CD4-positive, CD25-positive, alpha-beta regulatory T cell (primary cell): ENCODE measurements at regions not wholly inside any gene's neighbourhood (a gene's known extent, or its start where the extent isn't known, plus 50 kb on each side); places are given as distances from the start of the nearest gene placed in this dataset.

Experiments used
- ATAC-seq, 2 donors: fragments of 150-1000 bp; cut with Tn5 transposase; one replicate each; pipeline ENCODE4 v1.10.0; 2021; ENCODE audit warnings: low read depth in 2 of 2, moderate number of reproducible peaks in 2 of 2, moderate library complexity in 1 of 2
- DNase-seq, 3 donors: peaks; one replicate each; pipeline versions ENCODE4 v3.0.0 to v3.0.0-alpha.2; 2012 to 2022; ENCODE audit warnings: mixed read lengths in 1 of 3
- H3K27ac ChIP-seq: one replicate; pipeline ENCODE4 v1.7.0; 2013; ENCODE audit warnings: mild to moderate bottlenecking, low read length; ENCODE audit not compliant: insufficient read depth, poor library complexity, severe bottlenecking
- H3K27me3 ChIP-seq: one replicate; pipeline ENCODE4 v1.7.0; 2013; ENCODE audit warnings: low read length; ENCODE audit not compliant: control insufficient read depth, insufficient read depth
- H3K36me3 ChIP-seq: one replicate; pipeline ENCODE4 v1.7.0; 2013; ENCODE audit warnings: mild to moderate bottlenecking, low read length, moderate library complexity; ENCODE audit not compliant: control insufficient read depth, insufficient read depth
- H3K4me1 ChIP-seq: 2 replicates; pipeline ENCODE4 v1.7.0; 2013; ENCODE audit warnings: mild to moderate bottlenecking, low read length; ENCODE audit not compliant: insufficient read depth, control insufficient read depth, poor library complexity, severe bottlenecking
- H3K4me3 ChIP-seq: one replicate; pipeline ENCODE4 v1.7.0; 2013; ENCODE audit warnings: low read depth, mild to moderate bottlenecking, low read length, moderate library complexity
- H3K9me3 ChIP-seq, 2 experiments: 1 replicate in 1 of 2; 2 replicates in 1 of 2; pipeline ENCODE4 v1.7.0; 2013; ENCODE audit warnings: low read length in 2 of 2, mild to moderate bottlenecking in 1 of 2, moderate library complexity in 1 of 2; ENCODE audit not compliant: control insufficient read depth in 2 of 2
- H3K27ac Mint-ChIP-seq, 3 donors: one replicate each; pipeline ENCODE4 v1.8.0; 2020 to 2022; ENCODE audit warnings: mild to moderate bottlenecking in 3 of 3, mixed read lengths in 3 of 3, moderate library complexity in 2 of 3
- H3K27me3 Mint-ChIP-seq: one replicate; pipeline ENCODE4 v1.8.0; 2022; ENCODE audit warnings: mild to moderate bottlenecking, mixed read lengths
- H3K36me3 Mint-ChIP-seq: one replicate; pipeline ENCODE4 v1.8.0; 2020; ENCODE audit warnings: mixed read lengths
- H3K4me1 Mint-ChIP-seq, 4 donors: one replicate each; pipeline ENCODE4 v1.8.0; 2020 to 2022; ENCODE audit warnings: mixed read lengths in 4 of 4, mild to moderate bottlenecking in 1 of 4
- H3K4me3 Mint-ChIP-seq, 4 donors: one replicate each; pipeline ENCODE4 v1.8.0; 2020 to 2022; ENCODE audit warnings: mild to moderate bottlenecking in 4 of 4, mixed read lengths in 4 of 4, moderate library complexity in 3 of 4
- H3K9me3 Mint-ChIP-seq, 7 donors: one replicate each; pipeline ENCODE4 v1.8.0; 2020 to 2022; ENCODE audit warnings: mixed read lengths in 7 of 7, mild to moderate bottlenecking in 3 of 7, moderate library complexity in 2 of 7

DNA sequence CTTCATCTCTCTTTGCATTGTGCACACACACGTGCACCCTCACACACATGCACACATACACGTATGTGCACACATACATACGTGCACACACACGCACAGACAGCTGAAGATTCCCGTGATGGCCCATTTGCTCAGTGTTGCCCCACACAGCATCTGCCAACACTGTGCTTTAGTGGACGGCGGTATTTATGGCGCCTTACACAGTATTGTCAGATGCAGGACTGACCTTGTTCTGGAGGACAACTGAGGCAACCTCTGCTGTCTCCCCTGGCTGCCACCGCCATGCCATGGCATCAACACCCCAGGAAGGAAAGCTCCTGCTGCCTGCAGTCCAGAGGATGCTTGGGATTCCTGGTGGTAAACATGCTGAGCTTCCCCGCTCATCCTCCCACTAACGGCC lies 316.4 kb downstream of the TEX29 start:
- DNase-seq (no peak), ATAC-seq (no peak)
- no peaks in the 10 kb centered on the region for H3K4me1 Mint-ChIP-seq
- no peaks in the 10 kb centered on the region for H3K27me3 ChIP-seq
- no peaks in the 10 kb centered on the region for H3K4me1 ChIP-seq
- H3K27ac ChIP-seq: no peak overlapping the region
- H3K27ac Mint-ChIP-seq: no peak overlapping the region
- no peaks in the 10 kb centered on the region for H3K36me3 Mint-ChIP-seq
- H3K27me3 Mint-ChIP-seq: no peaks in the 10 kb centered on the region
- H3K4me3 Mint-ChIP-seq: no peak overlapping the region
- no peaks in the 10 kb centered on the region for H3K9me3 ChIP-seq
- no peaks in the 10 kb centered on the region for H3K36me3 ChIP-seq
- H3K9me3 Mint-ChIP-seq: peaks cover 0 to 3% (median 0%) of the 10 kb centered on the region in 7 donors
- no peak overlapping the region for H3K4me3 ChIP-seq

DNA sequence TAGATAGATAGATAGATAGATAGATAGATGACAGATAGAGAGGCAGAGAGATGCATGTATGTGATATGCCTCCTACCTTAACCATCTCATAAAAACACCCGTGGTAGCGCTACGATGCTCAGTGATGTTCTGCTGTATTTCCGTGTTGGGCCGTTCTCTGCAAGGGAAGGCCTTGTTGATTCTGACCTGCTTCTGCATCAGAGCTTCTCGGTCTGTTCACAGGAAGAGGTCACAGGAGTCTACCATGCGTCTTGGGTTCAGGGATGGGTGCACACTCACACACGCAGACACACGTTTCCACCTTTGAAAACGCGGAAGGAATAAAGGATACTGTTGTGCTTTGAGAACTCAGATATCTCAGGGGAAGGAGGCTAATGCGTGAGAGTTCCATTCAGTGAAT lies 316.9 kb downstream of the TEX29 start:
- Histone ChIP-seq H3K27ac (no peak overlapping the region), H3K36me3 (no peaks in the 10 kb centered on the region), H3K4me1 (no peaks in the 10 kb centered on the region), H3K9me3 (no peaks in the 10 kb centered on the region), H3K27me3 (no peaks in the 10 kb centered on the region), H3K4me3 (no peak overlapping the region)
- Mint-ChIP-seq H3K27ac (no peak overlapping the region), H3K4me1 (no peaks in the 10 kb centered on the region), H3K4me3 (no peak overlapping the region), H3K36me3 (no peaks in the 10 kb centered on the region), H3K27me3 (no peaks in the 10 kb centered on the region), H3K9me3 (no peaks in the 10 kb centered on the region)
- DNase-seq (no peak), ATAC-seq (no peak)

DNA sequence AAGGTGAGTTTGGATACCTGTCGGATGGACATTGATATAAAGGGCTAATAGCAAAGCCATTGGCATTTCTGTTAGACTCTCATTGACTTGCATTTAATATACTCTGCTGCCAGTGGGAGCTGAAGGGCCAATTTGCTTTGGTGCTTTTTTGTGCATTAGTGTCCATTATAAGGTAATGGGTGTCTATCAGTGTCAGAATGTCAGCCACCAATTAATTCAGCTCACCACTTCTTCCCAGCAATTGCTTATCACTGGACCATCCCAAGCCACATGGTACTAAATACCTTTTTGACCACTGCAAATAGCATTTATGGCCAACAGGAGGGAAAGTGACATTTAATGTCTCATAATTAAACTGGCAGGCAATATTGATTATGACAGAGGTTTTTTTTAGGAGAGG lies 317.8 kb downstream of the TEX29 start:
- H3K36me3 Mint-ChIP-seq: no peaks in the 10 kb centered on the region
- Histone ChIP-seq H3K4me1 (no peaks in the 10 kb centered on the region), H3K27ac (no peak overlapping the region), H3K9me3 (no peaks in the 10 kb centered on the region), H3K4me3 (no peak overlapping the region), H3K27me3 (no peaks in the 10 kb centered on the region), H3K36me3 (no peaks in the 10 kb centered on the region)
- H3K27ac Mint-ChIP-seq: no peak overlapping the region
- DNase-seq (no peak), ATAC-seq (no peak)
- no peaks in the 10 kb centered on the region for H3K4me1 Mint-ChIP-seq
- peaks cover 4% of the 10 kb centered on the region for H3K27me3 Mint-ChIP-seq
- H3K9me3 Mint-ChIP-seq: no peaks in the 10 kb centered on the region
- H3K4me3 Mint-ChIP-seq: no peak overlapping the region

DNA sequence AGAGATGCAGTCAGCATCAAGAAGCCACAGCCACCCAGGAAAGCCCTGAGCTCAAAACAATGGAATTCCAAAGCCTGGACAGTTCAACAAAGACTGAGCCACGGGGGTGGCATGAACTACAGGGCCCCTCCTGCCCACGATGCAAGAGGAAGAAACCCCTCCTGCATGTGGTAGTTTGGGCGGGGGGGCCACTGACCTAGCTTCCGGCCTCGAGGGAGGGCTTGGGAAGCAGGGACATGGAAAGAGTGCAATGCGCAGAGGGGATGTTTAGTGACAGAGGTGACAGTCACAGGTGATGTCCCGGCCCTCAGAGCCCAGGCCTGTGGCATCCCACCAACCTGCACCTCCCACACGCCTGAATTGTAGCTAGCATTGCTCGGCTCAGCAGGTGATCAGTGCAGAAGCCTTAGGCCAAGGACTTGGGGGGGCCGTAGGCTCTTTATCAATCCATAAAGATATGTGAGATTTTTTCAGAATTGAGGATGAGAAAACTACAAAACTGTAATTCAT lies 318.8 kb downstream of the TEX29 start:
- no peaks in the 10 kb centered on the region for H3K9me3 ChIP-seq
- Mint-ChIP-seq H3K9me3 (no peaks in the 10 kb centered on the region), H3K4me1 (no peaks in the 10 kb centered on the region), H3K36me3 (no peaks in the 10 kb centered on the region), H3K27me3 (peaks cover 4% of the 10 kb centered on the region), H3K27ac (no peak overlapping the region), H3K4me3 (no peak overlapping the region)
- no peaks in the 10 kb centered on the region for H3K4me1 ChIP-seq
- ATAC-seq (no peak), DNase-seq (no peak)
- no peaks in the 10 kb centered on the region for H3K36me3 ChIP-seq
- H3K27me3 ChIP-seq: no peaks in the 10 kb centered on the region
- no peak overlapping the region for H3K27ac ChIP-seq
- H3K4me3 ChIP-seq: no peak overlapping the region

DNA sequence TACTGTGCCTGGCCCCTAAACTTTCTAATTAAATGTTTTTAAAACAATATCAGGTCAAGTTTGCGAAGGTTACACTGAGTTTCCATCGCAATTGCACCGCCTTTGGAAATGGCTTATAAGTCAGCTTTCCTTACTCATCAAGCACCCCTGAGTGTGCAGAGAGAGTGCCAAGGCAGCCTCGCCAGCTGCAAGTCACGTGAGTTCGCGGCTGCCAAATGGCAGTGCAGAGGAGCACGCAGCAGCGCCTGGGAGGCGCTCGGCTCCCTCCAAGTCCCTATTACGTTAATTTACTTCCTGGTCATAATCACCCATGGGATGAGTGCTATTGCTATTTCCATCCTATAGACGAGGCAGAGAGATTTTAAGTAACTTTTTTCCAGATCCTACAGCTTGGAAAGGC lies 319.6 kb downstream of the TEX29 start:
- H3K27me3 ChIP-seq: no peaks in the 10 kb centered on the region
- no peaks in the 10 kb centered on the region for H3K9me3 Mint-ChIP-seq
- H3K36me3 Mint-ChIP-seq: no peaks in the 10 kb centered on the region
- H3K27ac Mint-ChIP-seq: no peak overlapping the region
- peaks cover 4% of the 10 kb centered on the region for H3K27me3 Mint-ChIP-seq
- no peak for DNase-seq
- no peaks in the 10 kb centered on the region for H3K4me1 ChIP-seq
- H3K36me3 ChIP-seq: no peaks in the 10 kb centered on the region
- H3K9me3 ChIP-seq: no peaks in the 10 kb centered on the region
- H3K4me3 ChIP-seq: no peak overlapping the region
- ATAC-seq: no peak
- H3K4me1 Mint-ChIP-seq: no peaks in the 10 kb centered on the region
- H3K4me3 Mint-ChIP-seq: no peak overlapping the region
- H3K27ac ChIP-seq: no peak overlapping the region

DNA sequence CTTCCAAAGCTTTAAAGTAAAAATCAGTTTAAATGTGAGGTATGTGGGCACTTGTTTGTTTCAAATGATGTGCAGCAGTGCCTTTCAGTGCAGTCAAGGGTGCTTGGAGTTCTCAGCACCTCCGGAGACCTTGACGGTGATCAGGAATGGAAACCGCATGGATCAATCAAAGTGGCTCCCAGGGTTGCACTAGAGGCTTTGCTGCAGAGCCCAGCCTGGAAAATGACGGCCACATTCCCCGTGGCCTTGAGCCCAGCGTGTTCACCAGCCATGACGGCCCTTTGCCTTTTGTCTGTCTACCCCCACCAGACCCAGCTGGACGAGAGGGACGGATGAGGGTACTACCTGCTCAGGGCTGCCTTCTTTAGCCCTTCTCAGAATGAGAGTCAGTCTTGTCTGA lies 320.0 kb downstream of the TEX29 start:
- Mint-ChIP-seq H3K4me3 (no peak overlapping the region), H3K9me3 (no peaks in the 10 kb centered on the region), H3K27me3 (peaks cover 4% of the 10 kb centered on the region), H3K27ac (no peak overlapping the region), H3K4me1 (no peaks in the 10 kb centered on the region), H3K36me3 (no peaks in the 10 kb centered on the region)
- Histone ChIP-seq H3K27me3 (no peaks in the 10 kb centered on the region), H3K4me3 (no peak overlapping the region), H3K9me3 (no peaks in the 10 kb centered on the region), H3K27ac (no peak overlapping the region), H3K36me3 (no peaks in the 10 kb centered on the region), H3K4me1 (no peaks in the 10 kb centered on the region)
- ATAC-seq (no peak), DNase-seq (no peak)

DNA sequence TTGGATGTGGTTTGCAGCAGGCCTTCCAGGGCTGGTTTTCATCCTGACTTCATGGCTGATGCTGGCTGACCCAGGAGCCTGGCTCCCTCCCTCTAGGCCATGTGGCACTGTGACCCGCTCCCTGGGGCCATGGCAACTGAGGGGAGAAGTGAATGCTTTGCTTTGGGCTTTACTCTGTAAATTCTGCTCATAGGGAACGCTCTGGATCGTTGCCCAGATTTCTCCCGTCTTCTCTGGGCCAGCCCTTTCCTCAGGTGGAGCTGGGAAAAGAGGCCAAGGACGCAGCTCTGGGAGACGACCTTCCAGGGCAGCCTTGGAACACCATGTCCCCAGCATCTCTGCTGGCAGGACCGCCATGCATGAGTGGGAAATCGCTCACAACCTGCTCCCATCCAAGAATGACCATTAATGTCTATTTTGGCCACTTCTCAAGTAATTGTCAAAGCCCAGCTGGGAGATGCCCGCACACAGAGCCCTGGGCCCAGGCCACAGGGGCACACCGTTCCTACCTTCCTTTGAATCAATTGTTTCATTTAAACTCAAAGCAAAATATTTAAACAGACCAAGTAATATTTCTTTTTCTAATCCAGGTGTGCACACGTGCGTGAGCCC lies 321.8 kb downstream of the TEX29 start:
- H3K4me1 ChIP-seq: no peaks in the 10 kb centered on the region
- H3K27me3 ChIP-seq: no peaks in the 10 kb centered on the region
- Mint-ChIP-seq H3K4me3 (no peak overlapping the region), H3K27me3 (peaks cover 4% of the 10 kb centered on the region), H3K36me3 (no peaks in the 10 kb centered on the region), H3K9me3 (no peaks in the 10 kb centered on the region), H3K4me1 (no peaks in the 10 kb centered on the region), H3K27ac (no peak overlapping the region)
- no peak overlapping the region for H3K27ac ChIP-seq
- H3K4me3 ChIP-seq: no peak overlapping the region
- ATAC-seq (no peak), DNase-seq (no peak)
- no peaks in the 10 kb centered on the region for H3K36me3 ChIP-seq
- H3K9me3 ChIP-seq: no peaks in the 10 kb centered on the region

DNA sequence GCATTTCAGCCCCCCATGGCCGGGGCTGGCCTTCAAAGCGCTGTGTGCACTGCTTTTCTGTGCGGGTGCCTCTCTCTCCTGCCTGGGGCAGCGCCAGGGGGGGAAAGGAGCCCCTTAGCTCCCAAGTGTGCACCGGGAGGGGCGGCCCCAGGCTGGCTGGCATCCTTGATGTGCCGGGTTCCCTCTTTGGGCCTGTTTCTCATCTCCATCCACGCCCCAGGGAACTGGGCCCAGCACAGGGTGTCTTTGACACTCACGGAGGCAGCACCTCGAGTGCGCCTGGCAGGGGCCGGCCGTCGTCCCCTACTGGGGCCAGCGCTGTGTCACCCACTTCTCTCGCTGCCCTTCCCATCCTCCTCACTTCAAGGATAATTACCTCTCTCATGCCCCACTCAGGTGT lies 324.3 kb downstream of the TEX29 start:
- Histone ChIP-seq H3K27ac (no peak overlapping the region), H3K9me3 (no peaks in the 10 kb centered on the region), H3K4me1 (no peaks in the 10 kb centered on the region), H3K27me3 (no peaks in the 10 kb centered on the region), H3K36me3 (no peaks in the 10 kb centered on the region), H3K4me3 (no peak overlapping the region)
- Mint-ChIP-seq H3K4me3 (no peak overlapping the region), H3K36me3 (no peaks in the 10 kb centered on the region), H3K27me3 (peaks cover 5% of the 10 kb centered on the region), H3K4me1 (no peaks in the 10 kb centered on the region), H3K9me3 (no peaks in the 10 kb centered on the region), H3K27ac (no peak overlapping the region)
- DNase-seq: no peak
- no peak for ATAC-seq
